Caco-2 (cell line): ENCODE measurements at regions not wholly inside any gene's neighbourhood (a gene's known extent, or its start where the extent isn't known, plus 50 kb on each side); places are given as distances from the start of the nearest gene placed in this dataset.

ENCODE experiments used
- BruUV-seq: library from RNA; stranded (reverse); fragments of 400-500 nt; replicated peaks from 2 replicates; lab custom pipeline; 2021; lab: Mats Ljungman, UMichigan
- CTCF ChIA-PET: fragments of 300-600 bp; sonication (Branson Sonifier 250); formaldehyde crosslinking; loops from one replicate; lab custom pipeline; 2022; ENCODE audit warnings: antibody characterized with exemption; lab: Charles Lee
- POLR2A ChIA-PET: fragments of 300-600 bp; sonication (Branson Sonifier 250); formaldehyde crosslinking; loops from one replicate; lab custom pipeline; 2022; ENCODE audit warnings: antibody characterized with exemption; lab: Charles Lee
- DNase-seq, 2 experiments: peaks; one replicate each; pipeline versions ENCODE4 v3.0.0 to v3.0.0-alpha.2; 2020 to 2022
- H3K27me3 ChIP-seq: replicated peaks from 2 replicates; pipeline ENCODE4 v1.6.0; 2011; ENCODE audit warnings: low read length; ENCODE audit not compliant: control insufficient read depth, insufficient read depth
- H3K36me3 ChIP-seq: 2 replicates; pipeline ENCODE4 v1.5.1; 2011; ENCODE audit warnings: low read length; ENCODE audit not compliant: control insufficient read depth, insufficient read depth
- H3K4me1 ChIP-seq: fragments of 250-450 bp; sonication (Bioruptor Pico); 2 replicates; pipeline ENCODE4 v1.5.1; 2020; ENCODE audit warnings: mild to moderate bottlenecking
- H3K4me3 ChIP-seq: 2 replicates; pipeline ENCODE4 v1.5.1; 2011; ENCODE audit warnings: low read depth, mild to moderate bottlenecking, control low read depth, low read length
- H3K9me3 ChIP-seq: fragments of 250-450 bp; sonication (Bioruptor Pico); 2 replicates; pipeline ENCODE4 v1.5.1; 2020; ENCODE audit warnings: mild to moderate bottlenecking, moderate library complexity
- H3K27ac Mint-ChIP-seq: one replicate; pipeline ENCODE4 v1.8.0; 2022; ENCODE audit warnings: mixed read lengths; ENCODE audit not compliant: unreplicated experiment
- H3K27me3 Mint-ChIP-seq: one replicate; pipeline ENCODE4 v1.8.0; 2022; ENCODE audit warnings: mixed read lengths; ENCODE audit not compliant: insufficient read depth, unreplicated experiment
- H3K36me3 Mint-ChIP-seq: one replicate; pipeline ENCODE4 v1.8.0; 2022; ENCODE audit warnings: mild to moderate bottlenecking, mixed read lengths; ENCODE audit not compliant: insufficient read depth, unreplicated experiment
- H3K4me1 Mint-ChIP-seq: one replicate; pipeline ENCODE4 v1.8.0; 2022; ENCODE audit warnings: low read depth, mixed read lengths; ENCODE audit not compliant: unreplicated experiment
- H3K4me3 Mint-ChIP-seq: one replicate; pipeline ENCODE4 v1.8.0; 2022; ENCODE audit warnings: mild to moderate bottlenecking, moderate library complexity, mixed read lengths; ENCODE audit not compliant: unreplicated experiment
- H3K9me3 Mint-ChIP-seq: one replicate; pipeline ENCODE4 v1.8.0; 2022; ENCODE audit warnings: mixed read lengths; ENCODE audit not compliant: unreplicated experiment
- intact Hi-C: fragments of 100-400 bp; cut with micrococcal nuclease; formaldehyde crosslinking; loops from one replicate; pipeline ENCODE4 v1.10.0; 2022; ENCODE audit not compliant: unreplicated experiment
- TF ChIP-seq, protein P1 (sequence below), 2 experiments: fragments of 200-600 bp in 1 of 2; IDR thresholded peaks; 1 replicate in 1 of 2; 2 replicates in 1 of 2; pipeline versions ENCODE4 v1.5.1 to v1.8.0; 2011 to 2022; ENCODE audit warnings: antibody characterized with exemption in 1 of 2, control low read depth in 1 of 2, inconsistent platforms in 1 of 2, low read depth in 1 of 2, low read length in 1 of 2, mild to moderate bottlenecking in 1 of 2, moderate library complexity in 1 of 2; ENCODE audit not compliant: insufficient read depth in 1 of 2, severe bottlenecking in 1 of 2, unreplicated experiment in 1 of 2

DNA sequence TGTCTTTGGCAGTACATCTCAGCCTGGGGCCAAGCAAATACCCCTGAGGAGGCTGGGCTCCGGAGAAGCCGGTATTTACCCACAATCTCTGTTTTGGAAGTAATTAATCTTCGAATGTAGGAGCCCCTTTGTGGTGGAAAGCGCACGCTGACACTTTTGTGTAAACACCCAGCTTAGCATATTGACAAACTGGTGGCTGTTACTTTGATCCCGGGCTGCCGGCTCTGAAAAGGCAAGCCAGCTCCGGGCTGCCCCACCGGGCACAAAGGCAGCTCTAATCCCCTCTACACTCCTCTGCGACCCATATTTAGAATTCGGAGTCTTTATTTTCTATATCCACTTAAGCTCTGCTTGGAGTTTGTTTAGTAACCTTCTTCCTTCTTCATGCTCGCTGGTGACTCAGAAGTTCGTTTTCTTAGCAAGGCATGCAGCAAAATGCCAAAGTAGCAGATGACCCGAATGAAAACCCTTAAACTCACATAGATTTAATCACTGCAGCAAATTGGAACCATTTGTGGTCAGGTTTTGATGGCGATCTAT, 144.0 kb upstream of the IRX3 start:
- Histone ChIP-seq H3K4me1 (no peaks in the 10 kb centered on the region; the same call in 1 of the 2 replicates), H3K9me3 (peaks cover 11% of the 10 kb centered on the region), H3K27me3 (no peaks in the 10 kb centered on the region; the same call in 1 of the 2 replicates), H3K4me3 (no peak overlapping the region), H3K36me3 (no peaks in the 10 kb centered on the region)
- Mint-ChIP-seq H3K27me3 (no peaks in the 10 kb centered on the region), H3K36me3 (no peaks in the 10 kb centered on the region), H3K4me1 (peaks cover 22% of the 10 kb centered on the region), H3K4me3 (peak overlapping the region; percentile 75), H3K9me3 (peaks cover 30% of the 10 kb centered on the region), H3K27ac (peak overlapping the region; percentile 21)
- intact Hi-C loops = no loop called here
- ChIA-PET CTCF (interaction anchor here (1.0 kb wide), 1 partner anchor 199 kb away, joined by 3 read pairs; no protein-coding TSS in a partner anchor), POLR2A (no interaction called here)
- TF ChIP-seq, protein P1, sequence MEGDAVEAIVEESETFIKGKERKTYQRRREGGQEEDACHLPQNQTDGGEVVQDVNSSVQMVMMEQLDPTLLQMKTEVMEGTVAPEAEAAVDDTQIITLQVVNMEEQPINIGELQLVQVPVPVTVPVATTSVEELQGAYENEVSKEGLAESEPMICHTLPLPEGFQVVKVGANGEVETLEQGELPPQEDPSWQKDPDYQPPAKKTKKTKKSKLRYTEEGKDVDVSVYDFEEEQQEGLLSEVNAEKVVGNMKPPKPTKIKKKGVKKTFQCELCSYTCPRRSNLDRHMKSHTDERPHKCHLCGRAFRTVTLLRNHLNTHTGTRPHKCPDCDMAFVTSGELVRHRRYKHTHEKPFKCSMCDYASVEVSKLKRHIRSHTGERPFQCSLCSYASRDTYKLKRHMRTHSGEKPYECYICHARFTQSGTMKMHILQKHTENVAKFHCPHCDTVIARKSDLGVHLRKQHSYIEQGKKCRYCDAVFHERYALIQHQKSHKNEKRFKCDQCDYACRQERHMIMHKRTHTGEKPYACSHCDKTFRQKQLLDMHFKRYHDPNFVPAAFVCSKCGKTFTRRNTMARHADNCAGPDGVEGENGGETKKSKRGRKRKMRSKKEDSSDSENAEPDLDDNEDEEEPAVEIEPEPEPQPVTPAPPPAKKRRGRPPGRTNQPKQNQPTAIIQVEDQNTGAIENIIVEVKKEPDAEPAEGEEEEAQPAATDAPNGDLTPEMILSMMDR (IDR thresholded peaks at IDR 0.05; ENCODE audit: insufficient read depth in 1 of 2, low read depth in 1 of 2, low read length in 1 of 2, severe bottlenecking in 1 of 2, unreplicated experiment in 1 of 2) = no peak
- peak in 1 of 2 experiments; percentile 38 for DNase-seq
- no TSS peak for BruUV-seq

DNA sequence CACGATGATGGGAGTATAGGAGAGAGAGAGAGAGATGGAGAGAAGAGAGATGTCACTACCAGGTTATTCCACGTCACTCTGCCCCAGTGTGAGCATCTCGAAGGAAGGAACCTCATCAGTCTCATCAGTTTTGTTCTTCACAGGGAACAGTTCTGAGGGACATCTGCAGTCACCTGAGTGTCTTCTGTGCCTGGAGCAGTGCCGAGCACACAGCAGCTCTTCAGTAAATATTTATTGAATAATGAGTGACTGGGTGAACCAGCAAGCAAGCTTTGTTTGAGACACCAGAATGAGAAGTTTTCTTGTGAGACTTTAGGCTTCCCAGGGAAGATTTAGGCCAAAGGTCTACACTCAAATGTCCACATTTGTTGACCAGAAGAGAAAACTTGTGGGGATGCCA, 142.4 kb upstream of the IRX3 start:
- H3K4me1 Mint-ChIP-seq = peaks cover 32% of the 10 kb centered on the region
- Histone ChIP-seq H3K4me1 (peaks cover 4% of the 10 kb centered on the region), H3K9me3 (peaks cover 4% of the 10 kb centered on the region; the same call in 1 of the 2 replicates), H3K36me3 (no peaks in the 10 kb centered on the region), H3K27me3 (no peaks in the 10 kb centered on the region; the same call in 1 of the 2 replicates), H3K4me3 (no peak overlapping the region)
- DNase-seq = no peak
- no peak overlapping the region for H3K4me3 Mint-ChIP-seq
- peaks cover 21% of the 10 kb centered on the region for H3K9me3 Mint-ChIP-seq
- ChIA-PET CTCF (no interaction called here), POLR2A (no interaction called here)
- intact Hi-C loops = no loop called here
- H3K36me3 Mint-ChIP-seq = no peaks in the 10 kb centered on the region
- H3K27ac Mint-ChIP-seq = no peak overlapping the region
- TF ChIP-seq, protein P1 (IDR thresholded peaks at IDR 0.05; ENCODE audit: insufficient read depth in 1 of 2, low read depth in 1 of 2, low read length in 1 of 2, severe bottlenecking in 1 of 2, unreplicated experiment in 1 of 2) = no peak
- H3K27me3 Mint-ChIP-seq = no peaks in the 10 kb centered on the region
- no TSS peak for BruUV-seq

DNA sequence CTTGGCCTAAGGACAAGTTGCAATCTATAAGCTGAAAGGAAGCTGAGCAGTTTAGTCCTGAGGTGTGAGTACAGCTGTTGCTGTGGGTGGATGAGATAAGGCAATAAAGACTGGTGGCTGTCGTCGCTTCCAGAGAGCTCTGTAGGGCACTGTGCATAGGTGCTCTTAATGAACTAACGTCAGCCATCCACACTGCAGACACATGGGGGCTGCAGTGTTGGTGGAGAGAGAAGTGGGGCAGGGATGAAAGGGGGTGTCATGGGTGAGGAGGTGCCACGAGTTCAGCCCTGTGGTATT, 139.9 kb upstream of the IRX3 start:
- ChIA-PET POLR2A (no interaction called here), CTCF (no interaction called here)
- no peak for DNase-seq
- Mint-ChIP-seq H3K27me3 (no peaks in the 10 kb centered on the region), H3K36me3 (no peaks in the 10 kb centered on the region), H3K27ac (no peak overlapping the region), H3K9me3 (peaks cover 21% of the 10 kb centered on the region), H3K4me1 (peaks cover 38% of the 10 kb centered on the region), H3K4me3 (no peak overlapping the region)
- no TSS peak for BruUV-seq
- Histone ChIP-seq H3K27me3 (no peaks in the 10 kb centered on the region; the same call in 1 of the 2 replicates), H3K4me1 (peaks cover 7% of the 10 kb centered on the region), H3K9me3 (peaks cover 4% of the 10 kb centered on the region; the same call in 1 of the 2 replicates), H3K4me3 (no peak overlapping the region), H3K36me3 (no peaks in the 10 kb centered on the region)
- TF ChIP-seq, protein P1 (IDR thresholded peaks at IDR 0.05; ENCODE audit: insufficient read depth in 1 of 2, low read depth in 1 of 2, low read length in 1 of 2, severe bottlenecking in 1 of 2, unreplicated experiment in 1 of 2) = no peak
- intact Hi-C loops = no loop called here
